ENCODE measurements at regions not wholly inside any gene's neighbourhood (a gene's known extent, or its start where the extent isn't known, plus 50 kb on each side); places are given as distances from the start of the nearest gene placed in this dataset.

- TF ChIP-seq EZH2phosphoT487 (IDR thresholded peaks at IDR 0.05; ENCODE audit: low read depth, severe bottlenecking, unreplicated experiment) (no peak), CTCF (IDR thresholded peaks at IDR 0.05; ENCODE audit: poor library complexity) (no peak), EZH2 (IDR thresholded peaks at IDR 0.05; ENCODE audit: borderline replicate concordance) (no peak)
- no peaks in the 10 kb centered on the region for H3K9me2 ChIP-seq (replicated peaks; ENCODE audit: insufficient read depth)
- no peaks in the 10 kb centered on the region for H3K4me1 ChIP-seq (ENCODE audit: insufficient read depth)
- no peaks in the 10 kb centered on the region for H3K27me3 ChIP-seq
- H3K36me3 ChIP-seq (replicated peaks; ENCODE audit: insufficient read depth, low read depth) = no peaks in the 10 kb centered on the region
- 94% methylated on average over 11 of the region's 11 CpGs for WGBS (ENCODE audit: low lambda C conversion rate, missing lambda C conversion rate)
- H3K27ac ChIP-seq = no peak overlapping the region
- no peak overlapping the region for H2AFZ ChIP-seq
- no peak overlapping the region for H3K4me3 ChIP-seq
- no peaks in the 10 kb centered on the region for H3K79me2 ChIP-seq
- H3K9me3 ChIP-seq (ENCODE audit: low read depth) = no peaks in the 10 kb centered on the region
- H3K4me2 ChIP-seq = no peak overlapping the region
- DNase-seq (ENCODE audit: low spot score) = no peak
- H4K20me1 ChIP-seq (ENCODE audit: insufficient read depth, poor library complexity, severe bottlenecking) = no peaks in the 10 kb centered on the region
These were observed 454.3 kb upstream of the CDH11 start for GRCh38 chr16:65576139-65576538.

GRCh38 chr16:65574326-65574966 lies 452.6 kb upstream of the CDH11 start:
- Histone ChIP-seq H3K27me3 (no peaks in the 10 kb centered on the region), H3K9me2 (replicated peaks; ENCODE audit: insufficient read depth) (no peaks in the 10 kb centered on the region), H3K79me2 (no peaks in the 10 kb centered on the region), H3K4me2 (no peak overlapping the region), H3K27ac (no peak overlapping the region), H4K20me1 (ENCODE audit: insufficient read depth, poor library complexity, severe bottlenecking) (no peaks in the 10 kb centered on the region), H3K36me3 (replicated peaks; ENCODE audit: insufficient read depth, low read depth) (no peaks in the 10 kb centered on the region), H2AFZ (no peak overlapping the region), H3K9me3 (ENCODE audit: low read depth) (no peaks in the 10 kb centered on the region), H3K4me3 (no peak overlapping the region), H3K4me1 (ENCODE audit: insufficient read depth) (no peaks in the 10 kb centered on the region)
- no peak for TF ChIP-seq EZH2phosphoT487 (IDR thresholded peaks at IDR 0.05; ENCODE audit: low read depth, severe bottlenecking, unreplicated experiment)
- TF ChIP-seq EZH2 (IDR thresholded peaks at IDR 0.05; ENCODE audit: borderline replicate concordance) = no peak
- TF ChIP-seq CTCF (IDR thresholded peaks at IDR 0.05; ENCODE audit: poor library complexity) = no peak
- 77% methylated on average over 13 of the region's 13 CpGs for WGBS (ENCODE audit: low lambda C conversion rate, missing lambda C conversion rate)
- DNase-seq (ENCODE audit: low spot score) = no peak

GRCh38 chr16:65572156-65572555 lies 450.3 kb upstream of the CDH11 start:
- TF ChIP-seq EZH2 (IDR thresholded peaks at IDR 0.05; ENCODE audit: borderline replicate concordance) = no peak
- TF ChIP-seq EZH2phosphoT487 (IDR thresholded peaks at IDR 0.05; ENCODE audit: low read depth, severe bottlenecking, unreplicated experiment) = no peak
- TF ChIP-seq CTCF (IDR thresholded peaks at IDR 0.05; ENCODE audit: poor library complexity) = no peak
- H3K4me1 ChIP-seq (ENCODE audit: insufficient read depth) = no peaks in the 10 kb centered on the region
- H3K9me3 ChIP-seq (ENCODE audit: low read depth) = no peaks in the 10 kb centered on the region
- no peaks in the 10 kb centered on the region for H3K9me2 ChIP-seq (replicated peaks; ENCODE audit: insufficient read depth)
- H3K36me3 ChIP-seq (replicated peaks; ENCODE audit: insufficient read depth, low read depth) = no peaks in the 10 kb centered on the region
- DNase-seq (ENCODE audit: low spot score) = no peak
- H3K27me3 ChIP-seq = no peaks in the 10 kb centered on the region
- no peak overlapping the region for H3K27ac ChIP-seq
- no peaks in the 10 kb centered on the region for H3K79me2 ChIP-seq
- no peaks in the 10 kb centered on the region for H4K20me1 ChIP-seq (ENCODE audit: insufficient read depth, poor library complexity, severe bottlenecking)
- no peak overlapping the region for H3K4me2 ChIP-seq
- 97% methylated on average over 1 of the region's 1 CpG for WGBS (ENCODE audit: low lambda C conversion rate, missing lambda C conversion rate)
- no peak overlapping the region for H3K4me3 ChIP-seq
- H2AFZ ChIP-seq = no peak overlapping the region
